Fibroblast of skin of back (primary cell): ENCODE measurements at regions not wholly inside any gene's neighbourhood (a gene's known extent, or its start where the extent isn't known, plus 50 kb on each side); places are given as distances from the start of the nearest gene placed in this dataset.

Source experiments
- DNase-seq: peaks from one replicate; pipeline ENCODE4 v3.0.0-alpha.2; 2013

GRCh38 chr9:73782166-73782565 is 630.5 kb downstream of the ANXA1 start:
- no peak for DNase-seq

- no peak for DNase-seq
These were observed 647.8 kb downstream of the ANXA1 start for GRCh38 chr9:73799446-73799845.

- DNase-seq = no peak
These were observed 653.4 kb downstream of the ANXA1 start for GRCh38 chr9:73805111-73805510.

- DNase-seq = no peak
These were observed 654.3 kb downstream of the ANXA1 start for GRCh38 chr9:73805853-73806458.

- DNase-seq = no peak
These were observed 655.2 kb downstream of the ANXA1 start for GRCh38 chr9:73806876-73807275.

GRCh38 chr9:73807952-73808351 is 656.3 kb downstream of the ANXA1 start:
- DNase-seq = no peak

DNA sequence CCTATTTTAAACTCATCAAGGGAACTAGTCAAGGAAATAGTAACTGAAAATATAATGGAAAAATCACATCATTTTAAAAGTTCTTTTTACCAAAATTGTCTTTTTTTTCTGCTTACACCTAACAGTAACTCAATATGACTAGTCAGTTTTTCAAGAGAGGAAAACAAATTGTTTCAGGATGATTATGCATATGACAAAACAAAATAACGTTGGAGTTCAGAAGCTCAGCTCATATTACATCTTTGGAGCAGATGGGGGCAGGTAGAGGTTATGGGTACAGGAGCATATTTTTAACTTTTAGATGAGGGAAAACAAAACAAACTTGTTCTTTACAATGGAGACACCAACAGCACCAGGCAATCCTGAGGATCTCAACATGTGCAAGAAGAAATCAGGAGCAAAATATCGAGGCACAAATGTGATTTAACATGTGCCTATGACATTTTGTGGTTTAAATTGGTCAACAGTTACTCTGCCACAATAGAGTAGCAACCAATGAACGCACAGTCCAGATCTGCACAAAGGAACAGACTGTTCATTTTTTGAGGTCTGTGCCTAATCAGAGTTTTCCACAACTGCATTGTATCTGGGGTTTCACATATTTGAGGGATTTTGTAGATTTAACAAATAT is 659.0 kb downstream of the ANXA1 start:
- no peak for DNase-seq

DNA sequence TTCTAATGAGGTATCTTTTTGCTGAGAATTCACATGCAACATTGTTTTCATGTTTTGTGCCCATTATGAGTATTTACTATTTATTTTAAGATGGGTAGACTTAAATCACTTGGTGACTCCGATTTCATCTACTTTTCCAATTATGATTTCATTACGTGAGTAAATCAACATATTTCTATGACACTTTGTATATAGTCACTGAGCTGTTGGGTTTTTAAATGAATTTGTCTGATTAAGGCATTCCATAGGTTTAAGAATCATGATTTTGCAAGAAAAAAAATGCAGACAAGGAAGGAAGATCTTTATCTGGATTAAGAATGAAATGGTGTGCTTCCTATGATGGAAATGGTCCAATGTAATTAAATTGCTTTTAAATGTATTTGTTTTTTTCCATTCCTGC is 661.9 kb downstream of the ANXA1 start:
- DNase-seq = no peak

DNA sequence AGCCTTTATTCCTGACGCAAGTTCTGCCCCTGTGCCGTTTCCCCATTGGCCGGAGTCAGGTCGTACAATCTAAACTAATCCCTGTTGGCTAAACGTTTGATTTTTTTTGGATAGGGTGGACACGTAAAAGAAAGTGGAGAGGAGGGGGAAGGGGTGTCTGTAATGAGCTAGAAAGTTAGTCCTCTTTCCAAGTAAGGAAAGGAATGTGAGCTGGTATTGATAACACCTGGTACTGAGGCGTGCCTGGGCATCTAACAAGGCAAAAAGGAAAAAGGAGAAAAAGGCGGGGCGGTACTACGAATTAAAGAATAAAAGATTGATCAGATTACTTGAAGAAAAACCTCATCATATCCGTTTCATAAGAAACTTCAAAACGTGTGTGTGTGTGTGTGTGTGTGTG is 665.2 kb downstream of the ANXA1 start:
- DNase-seq = no peak

DNA sequence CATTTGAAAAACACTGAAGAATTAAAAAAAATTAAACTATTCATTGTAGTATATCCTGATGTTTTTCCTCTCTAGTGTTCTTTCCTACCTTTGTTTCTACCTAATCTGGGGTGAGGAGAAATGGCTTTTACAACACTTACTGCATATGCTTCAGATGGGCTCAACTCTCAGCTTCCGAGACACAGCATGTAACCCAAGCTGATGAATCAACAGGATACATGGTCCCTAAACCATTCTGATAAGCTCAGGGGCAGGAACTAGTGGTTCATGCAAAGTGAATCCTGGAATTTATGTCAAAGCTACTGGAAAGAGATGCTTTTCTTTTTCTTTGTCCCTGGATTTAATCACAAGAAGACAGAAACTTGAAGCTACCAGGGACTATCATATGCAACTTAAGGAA is 672.5 kb upstream of the RORB start:
- DNase-seq = no peak

DNA sequence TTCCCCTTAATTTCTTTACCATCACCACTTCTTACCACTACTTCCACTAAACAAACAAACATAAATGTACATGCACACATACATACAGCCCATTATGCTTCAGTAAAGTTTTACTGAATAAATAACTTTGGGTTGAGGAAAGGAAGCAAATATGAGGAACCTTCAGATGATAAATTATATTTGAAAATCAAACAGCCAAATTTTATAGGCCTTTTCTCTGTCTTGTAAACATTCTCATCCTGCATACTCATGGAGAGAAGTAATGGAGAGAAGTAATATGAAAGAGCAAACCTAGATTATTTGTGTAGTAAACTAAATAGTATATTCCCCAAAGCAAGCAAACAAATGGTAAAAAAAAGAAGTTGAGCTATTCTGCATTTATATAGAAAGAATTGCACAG is 658.3 kb upstream of the RORB start:
- DNase-seq = no peak

- no peak for DNase-seq
These were observed 657.7 kb upstream of the RORB start for GRCh38 chr9:73839471-73839870.

DNA sequence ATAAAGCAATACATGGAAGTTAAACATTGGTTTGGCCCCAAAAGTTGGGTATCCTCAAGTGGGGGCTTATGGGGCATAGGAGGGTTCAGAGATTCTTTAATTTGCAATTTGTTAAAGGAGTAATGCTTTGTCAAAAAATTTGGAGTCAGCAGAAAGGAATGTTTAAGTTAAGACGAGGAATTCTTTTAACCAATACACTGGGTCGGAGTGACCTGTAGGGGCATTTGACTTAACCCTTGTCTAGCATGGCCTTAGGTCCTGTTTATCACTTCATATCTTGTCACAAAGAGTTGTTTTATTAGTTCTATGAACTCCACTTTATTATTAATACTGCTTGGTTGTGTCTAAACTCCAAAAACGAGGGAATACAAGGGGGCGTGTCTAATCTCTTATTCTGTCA is 656.1 kb upstream of the RORB start:
- no peak for DNase-seq

DNA sequence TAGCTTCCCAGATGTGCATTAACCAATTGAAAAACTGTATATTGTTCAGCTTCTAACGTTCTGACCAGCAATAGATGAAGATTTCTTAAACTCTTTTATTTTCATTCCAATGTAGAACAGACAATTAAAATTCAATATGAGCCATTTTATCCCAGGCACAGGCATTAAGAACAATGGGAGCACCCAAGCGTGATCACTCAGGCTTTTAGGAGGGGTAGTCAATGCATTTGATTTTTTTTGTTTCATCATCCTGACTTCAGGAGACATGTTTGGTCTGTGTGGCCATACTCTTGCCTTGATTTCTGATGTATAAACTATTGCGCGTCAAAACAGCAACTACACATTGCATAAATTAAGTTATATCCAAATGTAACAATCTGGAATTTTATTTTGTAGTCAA is 653.0 kb upstream of the RORB start:
- DNase-seq = no peak

DNA sequence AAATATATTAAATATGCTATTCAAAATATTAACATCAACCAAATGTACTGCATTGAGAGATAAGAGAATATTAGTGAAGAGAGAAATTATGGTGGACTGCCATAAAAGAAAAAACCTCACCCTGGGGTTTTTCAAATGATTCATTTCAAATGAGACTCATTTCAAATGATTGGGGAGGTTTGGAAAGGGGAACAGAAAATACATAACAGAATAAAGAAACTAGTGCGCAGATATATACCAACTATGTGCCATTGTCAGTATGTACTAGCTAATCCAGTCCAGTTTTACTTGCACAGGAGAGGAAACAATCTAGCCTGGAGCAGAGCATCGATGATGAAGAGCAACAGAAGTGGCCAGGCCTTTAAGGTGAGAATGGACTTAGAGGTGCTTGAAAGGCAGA is 651.6 kb upstream of the RORB start:
- DNase-seq = no peak

DNA sequence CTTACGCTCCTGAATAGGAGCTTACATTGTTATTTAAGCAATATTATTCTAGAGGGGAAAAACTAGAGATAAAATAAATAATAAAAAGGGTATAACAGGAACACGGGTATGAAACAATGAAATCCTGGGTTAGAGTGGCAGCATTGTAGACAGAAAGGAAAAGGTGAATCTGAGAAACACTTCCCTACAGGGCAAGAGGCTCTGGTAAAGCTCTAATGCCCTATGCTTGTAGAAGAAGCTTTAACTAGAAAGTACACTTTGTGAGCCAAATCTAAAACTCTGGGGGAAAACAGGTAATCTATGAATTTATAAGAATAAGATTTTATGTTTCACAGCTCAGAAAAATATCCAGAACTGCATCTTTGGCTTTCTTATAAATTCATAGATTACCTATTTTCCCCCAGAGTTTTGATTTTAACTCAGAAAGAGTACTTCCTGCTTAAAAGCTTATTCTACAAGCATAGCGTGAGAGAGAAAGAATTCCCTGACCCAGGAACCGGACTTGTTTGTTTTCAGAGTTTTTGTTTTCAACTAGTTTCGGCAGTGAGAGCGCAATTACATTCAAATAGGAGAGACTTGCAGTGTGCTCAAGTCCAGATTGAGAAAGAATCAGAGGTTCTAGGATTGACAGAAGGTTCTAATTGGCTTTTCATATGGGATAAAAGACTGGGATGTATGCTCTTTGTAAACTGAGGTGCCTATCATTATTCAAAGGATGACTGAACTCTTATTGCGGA is 651.0 kb upstream of the RORB start:
- DNase-seq = no peak

GRCh38 chr9:73847536-73847935 is 649.6 kb upstream of the RORB start:
- DNase-seq = no peak

GRCh38 chr9:73853549-73853948 is 643.6 kb upstream of the RORB start:
- DNase-seq = no peak

- no peak for DNase-seq
These were observed 641.9 kb upstream of the RORB start for GRCh38 chr9:73855206-73855605.

GRCh38 chr9:73863924-73864323 is 633.2 kb upstream of the RORB start:
- no peak for DNase-seq

GRCh38 chr9:73866451-73866850 is 630.7 kb upstream of the RORB start:
- no peak for DNase-seq

GRCh38 chr9:73869264-73869663 is 627.9 kb upstream of the RORB start:
- no peak for DNase-seq

- no peak for DNase-seq
These were observed 625.5 kb upstream of the RORB start for GRCh38 chr9:73871636-73872035.

- no peak for DNase-seq
These were observed 624.4 kb upstream of the RORB start for GRCh38 chr9:73872701-73873100.
